ENCODE measurements at regions not wholly inside any gene's neighbourhood (a gene's known extent, or its start where the extent isn't known, plus 50 kb on each side); places are given as distances from the start of the nearest gene placed in this dataset.

DNA sequence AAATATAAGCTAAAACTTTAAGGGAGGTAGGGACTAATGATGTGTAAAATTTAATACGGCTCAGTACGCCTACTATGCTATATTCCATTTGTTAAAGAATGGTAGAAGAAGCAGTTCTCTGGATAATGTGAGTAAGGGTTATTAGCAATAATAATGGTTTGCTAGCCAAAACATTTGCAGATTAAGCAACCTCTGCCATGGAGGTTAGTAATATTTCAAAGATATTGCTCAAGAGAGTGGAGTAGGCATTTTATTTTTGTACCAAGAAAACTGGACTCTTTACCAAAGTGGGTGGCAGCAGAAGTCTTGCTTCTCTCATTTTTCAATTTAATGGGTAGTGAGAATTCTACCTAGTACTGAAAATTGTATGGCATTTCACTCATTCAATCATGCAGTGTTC lies 158.9 kb upstream of the TMEM106B start:
- TF ChIP-seq, protein P1, sequence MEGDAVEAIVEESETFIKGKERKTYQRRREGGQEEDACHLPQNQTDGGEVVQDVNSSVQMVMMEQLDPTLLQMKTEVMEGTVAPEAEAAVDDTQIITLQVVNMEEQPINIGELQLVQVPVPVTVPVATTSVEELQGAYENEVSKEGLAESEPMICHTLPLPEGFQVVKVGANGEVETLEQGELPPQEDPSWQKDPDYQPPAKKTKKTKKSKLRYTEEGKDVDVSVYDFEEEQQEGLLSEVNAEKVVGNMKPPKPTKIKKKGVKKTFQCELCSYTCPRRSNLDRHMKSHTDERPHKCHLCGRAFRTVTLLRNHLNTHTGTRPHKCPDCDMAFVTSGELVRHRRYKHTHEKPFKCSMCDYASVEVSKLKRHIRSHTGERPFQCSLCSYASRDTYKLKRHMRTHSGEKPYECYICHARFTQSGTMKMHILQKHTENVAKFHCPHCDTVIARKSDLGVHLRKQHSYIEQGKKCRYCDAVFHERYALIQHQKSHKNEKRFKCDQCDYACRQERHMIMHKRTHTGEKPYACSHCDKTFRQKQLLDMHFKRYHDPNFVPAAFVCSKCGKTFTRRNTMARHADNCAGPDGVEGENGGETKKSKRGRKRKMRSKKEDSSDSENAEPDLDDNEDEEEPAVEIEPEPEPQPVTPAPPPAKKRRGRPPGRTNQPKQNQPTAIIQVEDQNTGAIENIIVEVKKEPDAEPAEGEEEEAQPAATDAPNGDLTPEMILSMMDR (conservative IDR thresholded peaks at IDR 0.05) = no peak
- no peak for TF ChIP-seq EZH2 (IDR thresholded peaks at IDR 0.05; ENCODE audit: low read depth)

Data from PC-9 (cell line).